WTC11 (cell line): ENCODE measurements at regions not wholly inside any gene's neighbourhood (a gene's known extent, or its start where the extent isn't known, plus 50 kb on each side); places are given as distances from the start of the nearest gene placed in this dataset.
A peak's percentile ranks its signal among the peaks of the same experiment; 100 is the strongest.

Experiments
- ATAC-seq: fragments of 200-7000 bp; cut with Tn5 transposase; 2 replicates; pipeline ENCODE4 v1.10.0; 2021; ENCODE audit warnings: mild to moderate bottlenecking, moderate library complexity
- CTCF ChIA-PET: fragments of 300-600 bp; sonication (Branson Sonifier 250); formaldehyde crosslinking; loops from one replicate; lab custom pipeline; 2021; ENCODE audit warnings: antibody characterized with exemption; lab: Charles Lee
- POLR2A ChIA-PET: fragments of 350-600 bp; sonication (Branson Sonifier 250); formaldehyde crosslinking; loops from one replicate; lab custom pipeline; 2021; ENCODE audit warnings: antibody characterized with exemption; lab: Charles Lee
- DNase-seq: peaks from one replicate; pipeline ENCODE4 v3.0.0; 2021; ENCODE audit warnings: low spot score
- H3K27ac Mint-ChIP-seq: 2 replicates; pipeline ENCODE4 v1.8.0; 2021; ENCODE audit warnings: mixed read lengths
- H3K27me3 Mint-ChIP-seq: 2 replicates; pipeline ENCODE4 v1.8.0; 2021; ENCODE audit warnings: low read depth, mild to moderate bottlenecking, moderate library complexity, mixed read lengths
- H3K36me3 Mint-ChIP-seq: 2 replicates; pipeline ENCODE4 v1.8.0; 2021; ENCODE audit warnings: mixed read lengths
- H3K4me1 Mint-ChIP-seq: 2 replicates; pipeline ENCODE4 v1.8.0; 2022; ENCODE audit warnings: mixed read lengths
- H3K4me3 Mint-ChIP-seq: 2 replicates; pipeline ENCODE4 v1.8.0; 2021; ENCODE audit warnings: mild to moderate bottlenecking, moderate library complexity, mixed read lengths
- H3K9me3 Mint-ChIP-seq: 2 replicates; pipeline ENCODE4 v1.8.0; 2021; ENCODE audit warnings: mixed read lengths
- AFF4 ChIP-seq: sonication (generic); formaldehyde crosslinking; IDR thresholded peaks from 2 replicates; pipeline ENCODE4 v1.8.1; 2023; ENCODE audit warnings: mild to moderate bottlenecking, missing genetic modification reagents, borderline replicate concordance
- CREM ChIP-seq: sonication (generic); formaldehyde crosslinking; IDR thresholded peaks from 2 replicates; pipeline ENCODE4 v1.8.1; 2022; ENCODE audit warnings: mild to moderate bottlenecking, missing genetic modification reagents, moderate library complexity
- E2F1 ChIP-seq: sonication (generic); formaldehyde crosslinking; IDR thresholded peaks from 2 replicates; pipeline ENCODE4 v1.8.0; 2022; ENCODE audit warnings: mild to moderate bottlenecking, missing genetic modification reagents
- GABPB1 ChIP-seq: sonication (generic); formaldehyde crosslinking; IDR thresholded peaks from 2 replicates; pipeline ENCODE4 v1.8.1; 2023; ENCODE audit warnings: mild to moderate bottlenecking, missing genetic modification reagents
- NFE2L1 ChIP-seq: sonication (generic); formaldehyde crosslinking; IDR thresholded peaks from 2 replicates; pipeline ENCODE4 v1.8.1; 2023; ENCODE audit warnings: missing genetic modification reagents
- NR1H2 ChIP-seq: sonication (generic); formaldehyde crosslinking; IDR thresholded peaks from 2 replicates; pipeline ENCODE4 v1.9.0; 2021; ENCODE audit warnings: mild to moderate bottlenecking, moderate library complexity, missing genetic modification reagents
- TEAD1 ChIP-seq: sonication (generic); formaldehyde crosslinking; IDR thresholded peaks from 2 replicates; pipeline ENCODE4 v1.8.0; 2022; ENCODE audit warnings: mild to moderate bottlenecking, missing genetic modification reagents
- TEAD4 ChIP-seq: sonication (generic); formaldehyde crosslinking; IDR thresholded peaks from 2 replicates; pipeline ENCODE4 v1.8.0; 2022; ENCODE audit warnings: mild to moderate bottlenecking, missing genetic modification reagents
- TP53 ChIP-seq: sonication (generic); formaldehyde crosslinking; IDR thresholded peaks from 2 replicates; pipeline ENCODE4 v1.8.1; 2023; ENCODE audit warnings: mild to moderate bottlenecking, missing genetic modification reagents
- USF1 ChIP-seq: sonication (generic); formaldehyde crosslinking; IDR thresholded peaks from 2 replicates; pipeline ENCODE4 v1.8.0; 2022; ENCODE audit warnings: mild to moderate bottlenecking, missing genetic modification reagents
- ZMAT4 ChIP-seq: fragments of 250-450 bp; sonication (Bioruptor Pico); IDR thresholded peaks from 2 replicates; pipeline ENCODE4 v1.9.0; 2021; ENCODE audit warnings: mild to moderate bottlenecking
- ZNF232 ChIP-seq: sonication (generic); formaldehyde crosslinking; IDR thresholded peaks from 2 replicates; pipeline ENCODE4 v1.8.0; 2022; ENCODE audit warnings: mild to moderate bottlenecking, missing genetic modification reagents
- ZNF396 ChIP-seq: fragments of 250-450 bp; sonication (Bioruptor Pico); IDR thresholded peaks from 2 replicates; pipeline ENCODE4 v1.8.0; 2021; ENCODE audit warnings: mild to moderate bottlenecking, moderate library complexity, borderline replicate concordance
- ZNF416 ChIP-seq: fragments of 250-450 bp; sonication (Bioruptor Pico); IDR thresholded peaks from 2 replicates; pipeline ENCODE4 v1.9.0; 2021; ENCODE audit warnings: mild to moderate bottlenecking, inconsistent platforms
- TF ChIP-seq, protein P1 (sequence below): sonication (generic); formaldehyde crosslinking; IDR thresholded peaks from 2 replicates; pipeline ENCODE4 v1.8.0; 2022; ENCODE audit warnings: mild to moderate bottlenecking, missing genetic modification reagents
- TF ChIP-seq, protein P2 (sequence below): sonication (generic); formaldehyde crosslinking; IDR thresholded peaks from 2 replicates; pipeline ENCODE4 v1.8.1; 2023; ENCODE audit warnings: mild to moderate bottlenecking, missing genetic modification reagents, moderate library complexity
- TF ChIP-seq, protein P3 (sequence below): sonication (generic); formaldehyde crosslinking; IDR thresholded peaks from 2 replicates; pipeline ENCODE4 v1.8.0; 2023; ENCODE audit warnings: missing genetic modification reagents
- TF ChIP-seq, protein P4 (sequence below): fragments of 200-600 bp; IDR thresholded peaks from 2 replicates; pipeline ENCODE4 v1.8.0; 2022; ENCODE audit warnings: antibody characterized with exemption

DNA sequence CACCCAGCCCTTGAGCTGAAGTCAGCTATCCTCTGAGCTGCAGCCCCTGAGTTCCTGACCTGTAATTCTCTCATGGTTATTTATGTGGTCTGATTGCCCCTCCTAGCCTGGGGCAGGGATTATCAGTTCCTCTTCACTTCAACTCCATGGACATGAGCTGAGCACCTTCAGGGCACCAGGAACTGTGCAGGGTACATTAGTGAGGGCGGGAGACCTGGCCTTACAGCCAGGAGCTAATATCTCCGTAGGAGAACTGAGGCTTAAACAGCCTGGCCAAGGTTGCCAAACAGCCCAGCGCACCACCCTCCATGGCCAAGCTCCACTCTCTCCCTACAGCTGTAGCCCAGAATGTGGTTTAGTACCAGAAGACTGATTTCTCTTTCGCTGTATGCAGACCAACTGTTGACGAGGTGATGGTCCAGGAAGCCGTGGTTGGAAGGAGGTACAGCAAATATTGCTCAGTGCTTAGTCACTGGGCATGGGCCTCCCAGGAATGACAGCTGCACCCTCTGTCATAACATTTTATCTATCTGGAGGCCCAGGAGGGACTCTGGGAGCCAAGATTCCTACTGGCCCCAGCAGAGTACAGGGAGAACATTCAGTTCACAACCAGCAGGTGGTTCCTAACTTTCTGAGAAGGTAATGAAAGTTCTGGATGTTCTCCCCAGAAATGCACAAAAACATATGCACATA is 228.7 kb upstream of the SIX2 start:
- TF ChIP-seq, protein P1, sequence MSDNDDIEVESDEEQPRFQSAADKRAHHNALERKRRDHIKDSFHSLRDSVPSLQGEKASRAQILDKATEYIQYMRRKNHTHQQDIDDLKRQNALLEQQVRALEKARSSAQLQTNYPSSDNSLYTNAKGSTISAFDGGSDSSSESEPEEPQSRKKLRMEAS (CRISPR knock-in tag) = no peak
- TF ChIP-seq GABPB1 (CRISPR knock-in tag) = 0 out of 2 replicates have a peak, but pooled peaks have one; percentile 24
- ChIA-PET POLR2A (no interaction called here), CTCF (no interaction called here)
- DNase-seq (no peak), ATAC-seq (no peak)
- Mint-ChIP-seq H3K4me1 (peaks cover 2% of the 10 kb centered on the region), H3K4me3 (no peak overlapping the region), H3K36me3 (no peaks in the 10 kb centered on the region), H3K9me3 (no peaks in the 10 kb centered on the region), H3K27ac (no peak overlapping the region), H3K27me3 (no peaks in the 10 kb centered on the region)

GRCh38 chr2:45237128-45237527 is 227.9 kb upstream of the SIX2 start:
- DNase-seq = no peak
- no peaks in the 10 kb centered on the region for H3K36me3 Mint-ChIP-seq
- no peak overlapping the region for H3K4me3 Mint-ChIP-seq
- peaks cover 2% of the 10 kb centered on the region for H3K4me1 Mint-ChIP-seq
- CTCF ChIA-PET = no interaction called here
- ATAC-seq = no peak
- no peaks in the 10 kb centered on the region for H3K27me3 Mint-ChIP-seq
- POLR2A ChIA-PET = no interaction called here
- H3K9me3 Mint-ChIP-seq = peaks cover under 1% of the 10 kb centered on the region; the same call in 1 of the 2 replicates
- H3K27ac Mint-ChIP-seq = no peak overlapping the region
- TF ChIP-seq CREM (CRISPR knock-in tag) (no peak), USF1 (no peak), AFF4 (no peak), NR1H2 (no peak), ZNF416 (CRISPR knock-in tag) (no peak)

GRCh38 chr2:45236268-45236667 is 227.0 kb upstream of the SIX2 start:
- Mint-ChIP-seq H3K36me3 (no peaks in the 10 kb centered on the region), H3K27me3 (no peaks in the 10 kb centered on the region), H3K27ac (no peak overlapping the region), H3K4me1 (peaks cover under 1% of the 10 kb centered on the region; the same call in 1 of the 2 replicates), H3K9me3 (peaks cover 7% of the 10 kb centered on the region; the same call in 1 of the 2 replicates), H3K4me3 (no peak overlapping the region)
- TF ChIP-seq ZMAT4 (CRISPR knock-in tag) = no peak
- TF ChIP-seq, protein P2, sequence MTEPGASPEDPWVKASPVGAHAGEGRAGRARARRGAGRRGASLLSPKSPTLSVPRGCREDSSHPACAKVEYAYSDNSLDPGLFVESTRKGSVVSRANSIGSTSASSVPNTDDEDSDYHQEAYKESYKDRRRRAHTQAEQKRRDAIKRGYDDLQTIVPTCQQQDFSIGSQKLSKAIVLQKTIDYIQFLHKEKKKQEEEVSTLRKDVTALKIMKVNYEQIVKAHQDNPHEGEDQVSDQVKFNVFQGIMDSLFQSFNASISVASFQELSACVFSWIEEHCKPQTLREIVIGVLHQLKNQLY (CRISPR knock-in tag) = no peak
- TF ChIP-seq TEAD1 (CRISPR knock-in tag) = no peak
- ChIA-PET POLR2A (no interaction called here), CTCF (no interaction called here)
- ATAC-seq (no peak), DNase-seq (no peak)

DNA sequence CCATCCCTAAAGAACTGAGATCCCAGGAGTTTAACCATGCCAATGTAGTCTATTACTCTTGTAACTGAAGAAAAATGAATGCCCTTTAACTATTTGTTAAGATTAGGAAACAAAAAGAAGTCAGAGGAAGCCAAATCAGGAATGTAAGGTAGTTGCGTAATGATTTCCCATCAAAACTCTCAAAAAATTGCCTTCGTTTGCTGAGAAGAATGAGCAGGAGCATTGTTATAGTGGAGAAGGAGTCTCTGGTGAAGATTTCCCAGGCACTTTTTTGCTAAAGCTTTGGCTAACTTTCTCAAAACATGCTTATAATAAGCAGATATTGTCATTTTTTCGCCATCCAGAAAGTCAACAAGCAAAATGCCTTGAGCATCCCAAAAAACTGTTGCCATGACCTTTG is 224.0 kb upstream of the SIX2 start:
- CTCF ChIA-PET = no interaction called here
- no peak overlapping the region for H3K4me3 Mint-ChIP-seq
- no peaks in the 10 kb centered on the region for H3K36me3 Mint-ChIP-seq
- POLR2A ChIA-PET = no interaction called here
- peaks cover 14% of the 10 kb centered on the region for H3K9me3 Mint-ChIP-seq
- H3K4me1 Mint-ChIP-seq = no peaks in the 10 kb centered on the region
- ATAC-seq (no peak), DNase-seq (no peak)
- no peak overlapping the region for H3K27ac Mint-ChIP-seq
- no peaks in the 10 kb centered on the region for H3K27me3 Mint-ChIP-seq
- TF ChIP-seq CREM (CRISPR knock-in tag) = no peak
- TF ChIP-seq ZNF396 (CRISPR knock-in tag) = no peak
- no peak for TF ChIP-seq ZNF232 (CRISPR knock-in tag)
- TF ChIP-seq TP53 = no peak
- TF ChIP-seq NFE2L1 (CRISPR knock-in tag) = no peak
- no peak for TF ChIP-seq E2F1 (CRISPR knock-in tag)
- TF ChIP-seq TEAD4 (CRISPR knock-in tag) = no peak
- TF ChIP-seq, protein P3, sequence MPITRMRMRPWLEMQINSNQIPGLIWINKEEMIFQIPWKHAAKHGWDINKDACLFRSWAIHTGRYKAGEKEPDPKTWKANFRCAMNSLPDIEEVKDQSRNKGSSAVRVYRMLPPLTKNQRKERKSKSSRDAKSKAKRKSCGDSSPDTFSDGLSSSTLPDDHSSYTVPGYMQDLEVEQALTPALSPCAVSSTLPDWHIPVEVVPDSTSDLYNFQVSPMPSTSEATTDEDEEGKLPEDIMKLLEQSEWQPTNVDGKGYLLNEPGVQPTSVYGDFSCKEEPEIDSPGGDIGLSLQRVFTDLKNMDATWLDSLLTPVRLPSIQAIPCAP (CRISPR knock-in tag) = no peak
- no peak for TF ChIP-seq USF1
- TF ChIP-seq, protein P4, sequence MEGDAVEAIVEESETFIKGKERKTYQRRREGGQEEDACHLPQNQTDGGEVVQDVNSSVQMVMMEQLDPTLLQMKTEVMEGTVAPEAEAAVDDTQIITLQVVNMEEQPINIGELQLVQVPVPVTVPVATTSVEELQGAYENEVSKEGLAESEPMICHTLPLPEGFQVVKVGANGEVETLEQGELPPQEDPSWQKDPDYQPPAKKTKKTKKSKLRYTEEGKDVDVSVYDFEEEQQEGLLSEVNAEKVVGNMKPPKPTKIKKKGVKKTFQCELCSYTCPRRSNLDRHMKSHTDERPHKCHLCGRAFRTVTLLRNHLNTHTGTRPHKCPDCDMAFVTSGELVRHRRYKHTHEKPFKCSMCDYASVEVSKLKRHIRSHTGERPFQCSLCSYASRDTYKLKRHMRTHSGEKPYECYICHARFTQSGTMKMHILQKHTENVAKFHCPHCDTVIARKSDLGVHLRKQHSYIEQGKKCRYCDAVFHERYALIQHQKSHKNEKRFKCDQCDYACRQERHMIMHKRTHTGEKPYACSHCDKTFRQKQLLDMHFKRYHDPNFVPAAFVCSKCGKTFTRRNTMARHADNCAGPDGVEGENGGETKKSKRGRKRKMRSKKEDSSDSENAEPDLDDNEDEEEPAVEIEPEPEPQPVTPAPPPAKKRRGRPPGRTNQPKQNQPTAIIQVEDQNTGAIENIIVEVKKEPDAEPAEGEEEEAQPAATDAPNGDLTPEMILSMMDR = no peak
